ENCODE measurements at regions not wholly inside any gene's neighbourhood (a gene's known extent, or its start where the extent isn't known, plus 50 kb on each side); places are given as distances from the start of the nearest gene placed in this dataset.

GRCh38 chr4:13007802-13008470 lies 476.2 kb downstream of the RAB28 start:
- Histone ChIP-seq H3K27ac (no peak overlapping the region), H3K27me3 (ENCODE audit: insufficient read depth, low read depth) (no peaks in the 10 kb centered on the region), H3F3A (ENCODE audit: insufficient read depth, low read depth) (no peaks in the 10 kb centered on the region), H3K4me2 (no peak overlapping the region), H3K4me1 (replicated peaks; ENCODE audit: insufficient read depth) (no peaks in the 10 kb centered on the region), H3K9me2 (ENCODE audit: insufficient read depth) (no peaks in the 10 kb centered on the region), H3K36me3 (ENCODE audit: low read depth) (no peaks in the 10 kb centered on the region), H3K4me3 (no peak overlapping the region), H2AFZ (no peak overlapping the region), H4K20me1 (ENCODE audit: insufficient read depth) (no peaks in the 10 kb centered on the region), H3K79me2 (ENCODE audit: low read depth) (no peaks in the 10 kb centered on the region), H3K9me3 (ENCODE audit: insufficient read depth, low read depth) (no peaks in the 10 kb centered on the region)
- intact Hi-C loops (cut with micrococcal nuclease; ENCODE audit: unreplicated experiment), result no loop called here
- BruUV-seq (replicated peaks), result no TSS peak
- POLR2A ChIA-PET (ENCODE audit: unreplicated experiment), result no interaction called here
- CTCF ChIA-PET, result no interaction called here
- TF ChIP-seq CTCF (conservative IDR thresholded peaks at IDR 0.05), result no peak
- no peak for TF ChIP-seq EZH2 (IDR thresholded peaks at IDR 0.05; ENCODE audit: low read depth)
- no peak for DNase-seq

- H3F3A ChIP-seq (ENCODE audit: insufficient read depth, low read depth), result no peaks in the 10 kb centered on the region
- ChIA-PET CTCF (no interaction called here), POLR2A (ENCODE audit: unreplicated experiment) (no interaction called here)
- TF ChIP-seq EZH2 (IDR thresholded peaks at IDR 0.05; ENCODE audit: low read depth), result no peak
- TF ChIP-seq CTCF (conservative IDR thresholded peaks at IDR 0.05), result no peak
- H3K9me2 ChIP-seq (ENCODE audit: insufficient read depth), result no peaks in the 10 kb centered on the region
- H3K36me3 ChIP-seq (ENCODE audit: low read depth), result no peaks in the 10 kb centered on the region
- H3K79me2 ChIP-seq (ENCODE audit: low read depth), result no peaks in the 10 kb centered on the region
- no peak for DNase-seq
- intact Hi-C loops (cut with micrococcal nuclease; ENCODE audit: unreplicated experiment), result no loop called here
- BruUV-seq (replicated peaks), result no TSS peak
- no peaks in the 10 kb centered on the region for H3K4me1 ChIP-seq (replicated peaks; ENCODE audit: insufficient read depth)
- H3K9me3 ChIP-seq (ENCODE audit: insufficient read depth, low read depth), result no peaks in the 10 kb centered on the region
- H3K4me2 ChIP-seq, result no peak overlapping the region
- H3K27ac ChIP-seq, result no peak overlapping the region
- no peaks in the 10 kb centered on the region for H3K27me3 ChIP-seq (ENCODE audit: insufficient read depth, low read depth)
- no peak overlapping the region for H2AFZ ChIP-seq
- no peak overlapping the region for H3K4me3 ChIP-seq
- no peaks in the 10 kb centered on the region for H4K20me1 ChIP-seq (ENCODE audit: insufficient read depth)
Measured at GRCh38 chr4:12993923-12994322, 490.2 kb downstream of the RAB28 start.

GRCh38 chr4:12987284-12987683 lies 496.9 kb downstream of the RAB28 start:
- CTCF ChIA-PET, result no interaction called here
- H3K36me3 ChIP-seq (ENCODE audit: low read depth), result no peaks in the 10 kb centered on the region
- H3K9me3 ChIP-seq (ENCODE audit: insufficient read depth, low read depth), result no peaks in the 10 kb centered on the region
- no peak overlapping the region for H3K4me2 ChIP-seq
- BruUV-seq (replicated peaks), result no TSS peak
- no peaks in the 10 kb centered on the region for H3K79me2 ChIP-seq (ENCODE audit: low read depth)
- H3K27ac ChIP-seq, result no peak overlapping the region
- H2AFZ ChIP-seq, result no peak overlapping the region
- POLR2A ChIA-PET (ENCODE audit: unreplicated experiment), result no interaction called here
- H3K4me3 ChIP-seq, result no peak overlapping the region
- no peaks in the 10 kb centered on the region for H3K27me3 ChIP-seq (ENCODE audit: insufficient read depth, low read depth)
- no peak for DNase-seq
- H3F3A ChIP-seq (ENCODE audit: insufficient read depth, low read depth), result no peaks in the 10 kb centered on the region
- H3K4me1 ChIP-seq (replicated peaks; ENCODE audit: insufficient read depth), result no peaks in the 10 kb centered on the region
- H3K9me2 ChIP-seq (ENCODE audit: insufficient read depth), result no peaks in the 10 kb centered on the region
- H4K20me1 ChIP-seq (ENCODE audit: insufficient read depth), result no peaks in the 10 kb centered on the region
- intact Hi-C loops (cut with micrococcal nuclease; ENCODE audit: unreplicated experiment), result no loop called here
- TF ChIP-seq CTCF (conservative IDR thresholded peaks at IDR 0.05) (no peak), EZH2 (IDR thresholded peaks at IDR 0.05; ENCODE audit: low read depth) (no peak)

Data from PC-9 (cell line).